ENCODE measurements at regions not wholly inside any gene's neighbourhood (a gene's known extent, or its start where the extent isn't known, plus 50 kb on each side); places are given as distances from the start of the nearest gene placed in this dataset.
A peak's percentile ranks its signal among the peaks of the same experiment; 100 is the strongest.
"Not testable (repeated sequence)": the region's sequence is repeated elsewhere in the genome, so short reads cannot be mapped to it uniquely, and the experiment has no call there.

- Mint-ChIP-seq H3K4me3 (no peak overlapping the region), H3K27ac (no peak overlapping the region), H3K36me3 (ENCODE audit: low read depth) (no peaks in the 10 kb centered on the region), H3K4me1 (ENCODE audit: low read depth) (no peaks in the 10 kb centered on the region), H3K9me3 (peaks cover 42% of the 10 kb centered on the region), H3K27me3 (ENCODE audit: insufficient read depth) (no peaks in the 10 kb centered on the region)
- TF ChIP-seq, protein P1, sequence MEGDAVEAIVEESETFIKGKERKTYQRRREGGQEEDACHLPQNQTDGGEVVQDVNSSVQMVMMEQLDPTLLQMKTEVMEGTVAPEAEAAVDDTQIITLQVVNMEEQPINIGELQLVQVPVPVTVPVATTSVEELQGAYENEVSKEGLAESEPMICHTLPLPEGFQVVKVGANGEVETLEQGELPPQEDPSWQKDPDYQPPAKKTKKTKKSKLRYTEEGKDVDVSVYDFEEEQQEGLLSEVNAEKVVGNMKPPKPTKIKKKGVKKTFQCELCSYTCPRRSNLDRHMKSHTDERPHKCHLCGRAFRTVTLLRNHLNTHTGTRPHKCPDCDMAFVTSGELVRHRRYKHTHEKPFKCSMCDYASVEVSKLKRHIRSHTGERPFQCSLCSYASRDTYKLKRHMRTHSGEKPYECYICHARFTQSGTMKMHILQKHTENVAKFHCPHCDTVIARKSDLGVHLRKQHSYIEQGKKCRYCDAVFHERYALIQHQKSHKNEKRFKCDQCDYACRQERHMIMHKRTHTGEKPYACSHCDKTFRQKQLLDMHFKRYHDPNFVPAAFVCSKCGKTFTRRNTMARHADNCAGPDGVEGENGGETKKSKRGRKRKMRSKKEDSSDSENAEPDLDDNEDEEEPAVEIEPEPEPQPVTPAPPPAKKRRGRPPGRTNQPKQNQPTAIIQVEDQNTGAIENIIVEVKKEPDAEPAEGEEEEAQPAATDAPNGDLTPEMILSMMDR (IDR thresholded peaks at IDR 0.05) = no peak
- no peak for DNase-seq
These were observed 88.1 kb upstream of the FOXI2 start for GRCh38 chr10:127648885-127649284.

DNA sequence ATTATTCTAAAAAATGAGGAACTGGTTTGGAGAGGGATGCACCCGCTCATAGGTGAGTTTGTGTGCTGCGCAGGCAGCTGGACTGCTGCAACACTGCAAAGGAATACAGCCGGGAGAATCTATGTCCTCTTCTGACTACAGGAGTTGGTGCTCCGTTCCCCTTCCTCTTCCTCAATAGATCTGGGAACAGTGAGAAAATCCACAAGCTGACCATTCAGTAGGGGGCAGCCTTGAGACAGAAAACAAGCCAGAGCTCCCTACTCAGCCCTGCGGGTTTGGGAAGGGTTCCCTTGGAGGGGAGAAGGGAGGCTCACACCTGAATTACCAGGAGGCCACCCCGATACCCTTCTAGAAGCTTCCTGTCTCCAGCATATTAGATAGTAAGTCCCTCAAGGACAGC, 87.3 kb upstream of the FOXI2 start:
- H3K36me3 Mint-ChIP-seq (ENCODE audit: low read depth) = no peaks in the 10 kb centered on the region
- H3K4me3 Mint-ChIP-seq = no peak overlapping the region
- no peak overlapping the region for H3K27ac Mint-ChIP-seq
- no peak for DNase-seq
- TF ChIP-seq, protein P1 (IDR thresholded peaks at IDR 0.05) = no peak
- no peaks in the 10 kb centered on the region for H3K4me1 Mint-ChIP-seq (ENCODE audit: low read depth)
- peaks cover 42% of the 10 kb centered on the region for H3K9me3 Mint-ChIP-seq
- no peaks in the 10 kb centered on the region; the same call in 1 of the 2 replicates for H3K27me3 Mint-ChIP-seq (ENCODE audit: insufficient read depth)

DNA sequence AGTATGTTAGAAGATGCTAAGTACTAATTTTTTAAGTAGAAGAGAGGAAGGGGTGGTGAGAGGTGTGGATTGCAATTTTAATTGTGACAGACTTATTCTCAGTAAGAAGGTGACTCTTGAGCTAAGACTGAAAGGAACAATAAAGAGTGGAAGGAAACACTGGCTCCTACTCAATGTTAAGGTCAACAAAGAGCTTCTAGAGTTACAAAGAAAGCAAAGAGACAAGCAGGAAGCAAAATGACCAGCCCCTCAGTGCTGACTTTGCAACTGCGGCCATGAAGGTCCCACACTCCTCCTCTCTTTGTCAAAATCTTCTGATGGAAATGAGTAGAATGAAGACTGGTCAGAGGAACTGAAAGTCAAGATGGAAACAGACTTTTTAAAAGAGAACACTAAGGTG, 79.9 kb upstream of the FOXI2 start:
- Mint-ChIP-seq H3K36me3 (ENCODE audit: low read depth) (no peaks in the 10 kb centered on the region), H3K4me3 (no peak overlapping the region), H3K27me3 (ENCODE audit: insufficient read depth) (no peaks in the 10 kb centered on the region; the same call in 1 of the 2 replicates), H3K27ac (no peak overlapping the region), H3K9me3 (peaks cover 47% of the 10 kb centered on the region), H3K4me1 (ENCODE audit: low read depth) (no peaks in the 10 kb centered on the region)
- no peak for DNase-seq
- TF ChIP-seq, protein P1 (IDR thresholded peaks at IDR 0.05) = no peak

- H3K36me3 Mint-ChIP-seq (ENCODE audit: low read depth); H3K4me3 Mint-ChIP-seq; H3K27me3 Mint-ChIP-seq (ENCODE audit: insufficient read depth); H3K27ac Mint-ChIP-seq; DNase-seq; H3K4me1 Mint-ChIP-seq (ENCODE audit: low read depth): not testable (repeated sequence)
- peaks cover 33% of the 10 kb centered on the region for H3K9me3 Mint-ChIP-seq
These were observed 60.6 kb upstream of the FOXI2 start for GRCh38 chr10:127676430-127676829.

- no peaks in the 10 kb centered on the region; the same call in 1 of the 2 replicates for H3K27me3 Mint-ChIP-seq (ENCODE audit: insufficient read depth)
- peaks cover 46% of the 10 kb centered on the region for H3K9me3 Mint-ChIP-seq
- TF ChIP-seq, protein P1 (IDR thresholded peaks at IDR 0.05) = no peak
- no peak overlapping the region for H3K4me3 Mint-ChIP-seq
- no peaks in the 10 kb centered on the region for H3K4me1 Mint-ChIP-seq (ENCODE audit: low read depth)
- no peaks in the 10 kb centered on the region for H3K36me3 Mint-ChIP-seq (ENCODE audit: low read depth)
- DNase-seq = no peak
- no peak overlapping the region for H3K27ac Mint-ChIP-seq
These were observed 58.9 kb upstream of the FOXI2 start for GRCh38 chr10:127678091-127678490.

DNA sequence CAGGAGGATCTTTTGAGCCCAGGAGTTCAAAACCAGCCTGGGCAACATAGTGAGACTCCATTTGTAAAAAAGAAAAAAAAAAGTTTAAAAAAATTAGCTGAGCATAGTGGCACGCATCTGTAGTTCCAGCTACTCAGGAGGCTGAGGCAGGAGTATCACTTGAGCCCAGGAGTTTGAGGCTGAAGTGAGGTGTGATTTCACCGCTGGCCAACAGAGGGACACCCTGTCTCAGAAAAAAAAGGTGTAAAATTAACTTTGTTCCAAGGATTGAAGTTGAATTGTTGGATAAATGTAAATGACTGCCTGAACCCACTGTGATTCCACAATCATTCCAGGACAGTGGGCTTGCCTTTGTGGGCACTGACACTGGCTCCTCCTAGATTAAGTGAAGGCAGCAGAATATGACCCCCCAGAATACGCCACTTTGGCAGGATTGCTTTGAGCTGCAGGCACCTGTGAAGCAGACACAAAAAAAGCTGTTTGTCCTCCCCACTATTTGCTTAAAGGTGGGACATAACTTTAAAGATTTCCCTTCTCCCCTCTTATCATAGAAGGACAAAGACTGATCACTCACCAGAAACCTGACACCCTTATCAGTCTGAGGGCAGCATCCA, 57.2 kb upstream of the FOXI2 start:
- Mint-ChIP-seq H3K36me3 (ENCODE audit: low read depth) (peaks cover 4% of the 10 kb centered on the region; the same call in 1 of the 2 replicates), H3K4me3 (no peak overlapping the region), H3K27me3 (ENCODE audit: insufficient read depth) (no peaks in the 10 kb centered on the region; the same call in 1 of the 2 replicates), H3K27ac (no peak overlapping the region), H3K9me3 (peaks cover 45% of the 10 kb centered on the region), H3K4me1 (ENCODE audit: low read depth) (no peaks in the 10 kb centered on the region)
- no peak for DNase-seq
- TF ChIP-seq, protein P1 (IDR thresholded peaks at IDR 0.05) = peak; percentile 30; the same call in 1 of the 2 replicates
